ENCODE measurements at regions not wholly inside any gene's neighbourhood (a gene's known extent, or its start where the extent isn't known, plus 50 kb on each side); places are given as distances from the start of the nearest gene placed in this dataset.
A peak's percentile ranks its signal among the peaks of the same experiment; 100 is the strongest.

GRCh38 chr2:12127638-12128037 lies 381.2 kb downstream of the LPIN1 start:
- DNase-seq: no peak

GRCh38 chr2:12131975-12132374 lies 385.5 kb downstream of the LPIN1 start:
- DNase-seq: no peak

DNA sequence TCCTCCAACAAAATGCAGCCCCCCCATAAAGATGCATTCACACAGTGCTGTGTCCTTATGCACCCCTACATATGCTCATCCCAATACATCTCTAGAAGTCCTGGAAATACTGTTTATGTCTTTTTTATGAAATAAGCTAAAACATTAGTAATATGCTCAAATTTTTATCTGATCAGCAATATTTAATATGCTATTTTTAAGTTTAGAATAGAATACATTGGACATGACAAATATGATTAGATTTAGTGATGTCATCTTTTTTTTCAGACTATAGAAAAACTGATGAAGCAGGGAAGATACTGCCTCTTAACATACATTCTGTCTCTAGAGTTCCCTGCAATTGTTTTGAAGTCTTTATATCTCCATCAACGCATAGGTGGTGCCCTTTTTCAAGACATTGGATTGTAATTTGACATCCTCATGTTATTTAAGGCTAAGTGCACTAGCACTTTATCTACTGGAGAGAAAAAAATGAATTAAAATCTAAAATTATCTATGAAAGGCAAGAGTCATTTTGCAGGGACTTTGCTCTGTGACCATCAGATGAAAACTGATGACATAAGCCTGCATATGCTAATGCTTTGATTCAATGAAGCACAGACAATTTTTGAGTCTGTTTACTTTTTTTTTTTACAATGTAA lies 395.3 kb downstream of the LPIN1 start:
- no peak for DNase-seq

DNA sequence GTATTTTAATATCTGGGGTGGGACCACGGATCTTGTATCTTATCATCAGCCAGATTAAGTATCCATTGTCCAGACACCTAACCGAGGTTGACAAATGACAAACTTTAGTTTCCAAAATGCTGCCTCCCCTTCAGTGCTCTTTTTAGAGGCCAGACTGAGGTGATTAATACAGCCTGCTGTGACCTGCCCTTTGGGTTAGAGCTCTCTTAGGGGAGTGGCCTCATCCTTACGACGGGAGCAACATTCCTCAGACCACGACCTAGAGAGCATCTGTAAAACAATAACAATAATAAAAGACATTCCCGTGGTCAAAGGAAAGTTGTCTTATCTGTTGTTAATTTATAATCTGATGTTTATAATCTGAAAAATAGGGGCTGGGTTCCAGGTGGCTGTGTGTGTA lies 405.3 kb downstream of the LPIN1 start:
- DNase-seq: no peak

GRCh38 chr2:12152888-12153287 lies 406.5 kb downstream of the LPIN1 start:
- no peak for DNase-seq

GRCh38 chr2:12155303-12156051 lies 409.0 kb downstream of the LPIN1 start:
- no peak for DNase-seq

DNA sequence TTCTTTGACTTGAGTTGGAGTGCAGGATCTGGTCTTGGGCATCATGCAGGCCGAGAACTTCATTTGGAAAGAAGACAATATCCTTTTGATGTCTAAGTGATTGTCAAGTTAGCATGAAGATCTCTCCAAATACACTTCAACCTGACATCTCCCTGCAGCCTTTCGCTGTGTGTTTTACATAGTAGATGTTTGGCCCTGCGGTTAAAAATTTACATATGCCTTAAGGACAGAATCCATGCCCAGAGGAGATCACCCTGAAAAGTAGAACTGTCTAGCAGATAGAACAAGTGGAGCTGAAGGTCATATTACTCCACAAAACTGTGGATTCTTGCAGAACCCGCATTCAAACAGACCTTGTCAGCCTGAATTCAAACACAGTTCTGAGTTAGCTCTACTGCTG lies 409.9 kb downstream of the LPIN1 start:
- DNase-seq: no peak

DNA sequence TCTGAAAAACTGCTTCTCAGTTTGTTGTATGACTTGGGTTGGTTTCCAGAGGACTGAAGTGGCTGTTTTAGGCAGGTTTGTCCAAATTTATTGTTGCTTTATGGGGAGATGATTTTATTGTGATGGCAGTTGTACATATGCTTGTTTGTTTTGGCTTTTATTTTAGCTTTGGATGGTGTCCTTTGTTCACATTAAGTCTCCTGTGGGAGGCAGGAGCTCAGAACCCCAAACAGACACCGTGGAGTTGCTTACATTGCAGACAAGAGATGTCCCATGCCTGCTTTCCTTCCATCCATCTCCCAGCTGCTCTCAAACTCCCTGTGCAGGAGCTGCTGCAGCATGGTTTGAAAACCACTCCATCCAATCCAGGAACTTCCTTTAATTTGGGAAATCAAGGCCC lies 414.7 kb downstream of the LPIN1 start:
- no peak for DNase-seq

- no peak for DNase-seq
These were observed 416.1 kb downstream of the LPIN1 start for GRCh38 chr2:12162269-12163247.

DNA sequence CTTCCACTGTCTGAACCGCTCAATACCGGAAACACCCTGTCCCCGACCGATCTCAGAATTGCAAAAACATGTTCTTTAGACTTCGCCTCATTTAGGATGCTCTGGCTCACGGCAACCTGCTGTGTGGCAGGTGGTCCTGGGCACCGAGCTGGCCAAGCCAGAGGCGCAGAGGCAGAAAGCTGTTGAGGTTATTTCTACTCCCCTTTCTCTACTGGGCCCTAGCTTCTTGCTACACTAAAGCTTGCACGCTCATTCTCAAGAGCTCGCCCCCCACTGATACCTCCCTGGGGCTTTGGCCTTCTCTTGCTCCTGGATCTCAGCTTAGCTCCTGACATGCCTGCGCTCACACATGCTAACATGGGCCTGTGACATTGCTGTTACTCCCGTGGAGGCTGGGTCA lies 417.4 kb downstream of the LPIN1 start:
- DNase-seq: no peak

- no peak for DNase-seq
These were observed 418.3 kb downstream of the LPIN1 start for GRCh38 chr2:12164689-12165088.

- DNase-seq: peak in 1 of 2 experiments; percentile 17
These were observed 421.3 kb downstream of the LPIN1 start for GRCh38 chr2:12167525-12168317.

DNA sequence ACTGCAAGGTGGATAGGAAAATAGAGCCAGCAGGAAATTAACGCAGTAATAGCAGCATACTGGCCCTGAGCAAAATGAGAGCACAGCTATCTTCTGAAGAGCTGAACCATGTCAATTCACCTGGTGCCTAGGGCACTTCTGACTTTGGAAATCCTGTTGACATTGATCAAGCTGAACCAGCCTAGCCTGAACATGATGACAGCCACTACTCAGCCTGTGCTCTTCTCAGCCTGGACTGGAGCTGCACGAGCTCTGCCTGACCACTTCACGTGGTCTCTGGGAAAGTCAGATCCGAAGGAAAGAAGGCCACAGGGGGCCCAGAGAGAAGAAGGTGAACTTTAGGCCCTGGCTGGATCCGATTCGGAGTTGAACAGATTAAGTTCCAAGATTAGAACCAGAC lies 421.9 kb downstream of the LPIN1 start:
- peak in 1 of 2 experiments; percentile 25 for DNase-seq

DNA sequence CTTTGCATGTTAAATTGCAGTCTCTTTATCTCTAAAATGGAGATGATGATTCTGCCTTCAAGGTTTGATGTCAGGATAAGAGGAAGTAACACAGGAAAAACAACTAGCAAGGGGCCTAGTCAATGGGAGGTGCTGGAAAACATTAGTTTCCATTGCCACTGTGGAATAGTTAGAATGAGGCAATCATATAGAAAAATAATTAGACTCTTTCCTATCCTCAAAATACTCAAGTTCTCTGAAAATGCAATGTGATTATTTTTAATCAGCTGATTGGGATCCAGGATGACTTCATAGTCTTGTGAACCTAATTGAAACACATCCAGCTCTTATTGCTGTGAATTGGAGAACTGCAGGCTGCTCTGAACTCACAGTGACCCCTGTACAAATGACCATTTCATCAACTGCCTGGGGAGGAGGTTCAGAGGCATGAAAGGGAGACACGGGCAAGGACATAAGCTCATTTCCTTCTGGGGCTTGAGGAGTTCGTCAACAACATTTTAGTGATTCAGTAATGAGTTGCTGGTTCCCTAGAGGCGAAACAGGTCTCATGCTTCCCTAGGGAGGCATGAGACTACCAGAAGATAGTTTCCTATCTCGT lies 422.5 kb downstream of the LPIN1 start:
- no peak for DNase-seq

- no peak for DNase-seq
These were observed 423.3 kb downstream of the LPIN1 start for GRCh38 chr2:12169721-12170120.

GRCh38 chr2:12170121-12170520 lies 423.7 kb downstream of the LPIN1 start:
- no peak for DNase-seq

DNA sequence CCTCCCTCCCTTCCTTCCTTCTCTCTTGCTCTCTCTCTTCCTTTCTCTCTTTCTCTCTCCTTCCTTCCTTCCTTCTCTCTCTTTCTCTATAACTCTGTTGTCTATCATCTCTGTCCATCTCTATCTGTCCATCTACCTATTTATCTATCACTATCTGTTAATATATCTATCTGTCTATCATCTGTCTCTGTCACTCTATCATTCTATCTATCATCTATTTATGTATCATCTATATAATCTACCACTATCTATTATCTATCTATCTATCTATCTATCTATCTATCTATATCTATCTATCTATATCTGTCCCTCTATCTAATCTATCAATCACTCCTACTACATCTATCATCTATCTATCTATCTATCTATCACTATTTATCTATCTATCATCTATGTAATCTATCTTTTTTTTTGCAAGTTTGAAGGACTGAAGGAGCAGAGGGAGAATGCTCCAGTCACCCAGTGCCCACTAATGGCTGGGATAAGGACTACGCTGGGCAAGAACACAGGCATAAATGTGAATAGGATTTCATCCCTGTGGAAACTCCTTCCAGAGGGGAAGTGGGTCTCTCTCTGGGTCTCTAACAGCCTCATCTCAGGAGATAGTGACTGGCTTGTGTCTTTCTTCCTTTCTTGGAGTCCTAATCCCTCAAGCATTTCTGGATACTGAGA lies 427.0 kb downstream of the LPIN1 start:
- no peak for DNase-seq

DNA sequence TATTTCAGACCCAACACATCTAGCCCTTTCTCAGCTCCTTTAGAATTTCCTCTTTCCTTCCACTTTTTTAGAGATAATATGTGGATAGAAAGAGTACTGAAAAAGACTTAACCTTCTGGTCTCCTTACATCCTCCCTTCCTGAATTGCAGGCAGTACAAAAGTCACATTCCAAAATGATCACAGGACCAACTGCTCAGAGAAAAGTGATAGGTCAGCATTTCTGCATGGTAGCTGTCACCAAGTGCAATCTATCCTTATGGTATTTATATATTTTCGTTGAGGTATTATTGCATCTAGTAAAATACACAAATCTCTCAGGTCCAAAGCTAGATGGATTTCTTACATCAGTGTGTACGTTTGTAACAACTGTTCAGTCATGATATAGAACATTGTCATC lies 427.5 kb downstream of the LPIN1 start:
- DNase-seq: no peak

DNA sequence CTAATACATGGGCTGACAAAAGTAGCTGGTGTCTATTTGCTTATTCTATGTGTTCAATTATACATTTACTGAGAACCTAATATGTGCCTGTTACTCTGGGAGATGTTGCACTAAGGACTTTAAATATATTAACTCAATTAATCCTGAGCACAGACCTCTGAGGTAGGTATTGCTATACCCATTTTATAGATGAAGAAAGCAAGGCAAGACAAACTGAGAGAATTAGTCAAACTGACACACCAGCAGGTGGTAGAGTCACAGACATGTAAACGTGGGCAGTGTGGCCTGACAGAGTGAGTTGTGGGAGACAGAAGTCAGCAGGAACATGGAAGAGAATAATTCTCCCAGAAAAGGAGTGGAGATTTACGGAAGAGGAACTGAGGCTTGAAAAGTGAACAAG lies 428.9 kb downstream of the LPIN1 start:
- no peak for DNase-seq

GRCh38 chr2:12176623-12177454 lies 430.4 kb downstream of the LPIN1 start:
- peak; percentile 85 to 87 for DNase-seq
